ENCODE measurements at regions not wholly inside any gene's neighbourhood (a gene's known extent, or its start where the extent isn't known, plus 50 kb on each side); places are given as distances from the start of the nearest gene placed in this dataset.

DNA sequence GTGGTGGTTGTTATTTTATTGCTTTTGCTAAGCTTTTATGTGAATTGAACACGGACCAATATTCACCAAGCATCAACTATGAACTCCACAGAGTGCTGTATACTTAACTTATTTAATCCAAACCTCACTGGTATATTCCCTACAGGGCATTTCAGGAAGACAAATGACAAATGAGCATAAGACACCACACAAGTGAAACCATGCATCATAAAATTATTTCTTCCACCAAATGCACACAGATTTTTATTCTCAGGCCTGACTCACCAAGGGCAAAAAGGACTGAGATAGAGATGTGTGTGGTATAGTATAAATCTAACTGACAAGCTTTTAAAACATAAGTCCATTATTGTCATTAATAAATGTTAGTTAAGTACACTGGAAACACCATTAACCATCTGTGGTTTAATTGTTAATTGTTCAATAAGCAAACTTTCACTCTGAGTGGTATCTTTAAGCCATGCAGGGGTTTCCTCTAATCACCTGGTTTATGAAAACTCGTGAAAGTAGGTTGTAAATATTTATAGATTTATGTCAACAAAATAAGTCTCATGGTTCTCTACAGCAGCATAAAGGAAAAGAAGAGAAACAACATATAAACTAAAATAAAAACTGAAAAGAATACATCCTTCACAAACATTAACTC, 77.6 kb upstream of the CRIM1 start:
- Histone ChIP-seq H3K36me3 (ENCODE audit: control insufficient read depth in 2 of 2, insufficient read depth in 1 of 2, low read length in 2 of 2) (no peaks in the 10 kb centered on the region), H3K9me3 (ENCODE audit: control insufficient read depth, insufficient read depth, low read depth, low read length) (no peaks in the 10 kb centered on the region), H3K4me3 (ENCODE audit: low read depth, low read length) (no peak overlapping the region), H3K4me1 (ENCODE audit: control insufficient read depth, insufficient read depth, low read length) (no peaks in the 10 kb centered on the region), H3K27ac (ENCODE audit: extremely low read depth, low read depth, low read length) (no peak overlapping the region)
- CTCF ChIA-PET: no interaction called here
- POLR2A ChIA-PET: no interaction called here
- TF ChIP-seq KLF1 (tag by site-specific recombination; IDR thresholded peaks at IDR 0.05) (no peak), ZSCAN30 (tag by site-specific recombination; IDR thresholded peaks at IDR 0.05) (no peak), OVOL3 (tag by site-specific recombination; IDR thresholded peaks at IDR 0.05) (no peak), ZNF677 (tag by site-specific recombination; IDR thresholded peaks at IDR 0.05) (no peak), ZSCAN23 (tag by site-specific recombination; IDR thresholded peaks at IDR 0.05) (no peak), ZNF114 (tag by site-specific recombination; IDR thresholded peaks at IDR 0.05) (no peak), GLIS1 (tag by site-specific recombination; IDR thresholded peaks at IDR 0.05) (no peak), ZNF560 (tag by site-specific recombination; IDR thresholded peaks at IDR 0.05; ENCODE audit: borderline replicate concordance) (no peak), ZNF837 (tag by site-specific recombination; IDR thresholded peaks at IDR 0.05) (no peak)
- TF ChIP-seq, protein P1, sequence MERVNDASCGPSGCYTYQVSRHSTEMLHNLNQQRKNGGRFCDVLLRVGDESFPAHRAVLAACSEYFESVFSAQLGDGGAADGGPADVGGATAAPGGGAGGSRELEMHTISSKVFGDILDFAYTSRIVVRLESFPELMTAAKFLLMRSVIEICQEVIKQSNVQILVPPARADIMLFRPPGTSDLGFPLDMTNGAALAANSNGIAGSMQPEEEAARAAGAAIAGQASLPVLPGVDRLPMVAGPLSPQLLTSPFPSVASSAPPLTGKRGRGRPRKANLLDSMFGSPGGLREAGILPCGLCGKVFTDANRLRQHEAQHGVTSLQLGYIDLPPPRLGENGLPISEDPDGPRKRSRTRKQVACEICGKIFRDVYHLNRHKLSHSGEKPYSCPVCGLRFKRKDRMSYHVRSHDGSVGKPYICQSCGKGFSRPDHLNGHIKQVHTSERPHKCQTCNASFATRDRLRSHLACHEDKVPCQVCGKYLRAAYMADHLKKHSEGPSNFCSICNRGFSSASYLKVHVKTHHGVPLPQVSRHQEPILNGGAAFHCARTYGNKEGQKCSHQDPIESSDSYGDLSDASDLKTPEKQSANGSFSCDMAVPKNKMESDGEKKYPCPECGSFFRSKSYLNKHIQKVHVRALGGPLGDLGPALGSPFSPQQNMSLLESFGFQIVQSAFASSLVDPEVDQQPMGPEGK (tag by site-specific recombination; IDR thresholded peaks at IDR 0.05): no peak
- TF ChIP-seq, protein P2, sequence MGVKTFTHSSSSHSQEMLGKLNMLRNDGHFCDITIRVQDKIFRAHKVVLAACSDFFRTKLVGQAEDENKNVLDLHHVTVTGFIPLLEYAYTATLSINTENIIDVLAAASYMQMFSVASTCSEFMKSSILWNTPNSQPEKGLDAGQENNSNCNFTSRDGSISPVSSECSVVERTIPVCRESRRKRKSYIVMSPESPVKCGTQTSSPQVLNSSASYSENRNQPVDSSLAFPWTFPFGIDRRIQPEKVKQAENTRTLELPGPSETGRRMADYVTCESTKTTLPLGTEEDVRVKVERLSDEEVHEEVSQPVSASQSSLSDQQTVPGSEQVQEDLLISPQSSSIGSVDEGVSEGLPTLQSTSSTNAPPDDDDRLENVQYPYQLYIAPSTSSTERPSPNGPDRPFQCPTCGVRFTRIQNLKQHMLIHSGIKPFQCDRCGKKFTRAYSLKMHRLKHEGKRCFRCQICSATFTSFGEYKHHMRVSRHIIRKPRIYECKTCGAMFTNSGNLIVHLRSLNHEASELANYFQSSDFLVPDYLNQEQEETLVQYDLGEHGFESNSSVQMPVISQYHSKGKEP (tag by site-specific recombination; IDR thresholded peaks at IDR 0.05): no peak
- TF ChIP-seq, protein P3, sequence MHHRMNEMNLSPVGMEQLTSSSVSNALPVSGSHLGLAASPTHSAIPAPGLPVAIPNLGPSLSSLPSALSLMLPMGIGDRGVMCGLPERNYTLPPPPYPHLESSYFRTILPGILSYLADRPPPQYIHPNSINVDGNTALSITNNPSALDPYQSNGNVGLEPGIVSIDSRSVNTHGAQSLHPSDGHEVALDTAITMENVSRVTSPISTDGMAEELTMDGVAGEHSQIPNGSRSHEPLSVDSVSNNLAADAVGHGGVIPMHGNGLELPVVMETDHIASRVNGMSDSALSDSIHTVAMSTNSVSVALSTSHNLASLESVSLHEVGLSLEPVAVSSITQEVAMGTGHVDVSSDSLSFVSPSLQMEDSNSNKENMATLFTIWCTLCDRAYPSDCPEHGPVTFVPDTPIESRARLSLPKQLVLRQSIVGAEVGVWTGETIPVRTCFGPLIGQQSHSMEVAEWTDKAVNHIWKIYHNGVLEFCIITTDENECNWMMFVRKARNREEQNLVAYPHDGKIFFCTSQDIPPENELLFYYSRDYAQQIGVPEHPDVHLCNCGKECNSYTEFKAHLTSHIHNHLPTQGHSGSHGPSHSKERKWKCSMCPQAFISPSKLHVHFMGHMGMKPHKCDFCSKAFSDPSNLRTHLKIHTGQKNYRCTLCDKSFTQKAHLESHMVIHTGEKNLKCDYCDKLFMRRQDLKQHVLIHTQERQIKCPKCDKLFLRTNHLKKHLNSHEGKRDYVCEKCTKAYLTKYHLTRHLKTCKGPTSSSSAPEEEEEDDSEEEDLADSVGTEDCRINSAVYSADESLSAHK (tag by site-specific recombination; IDR thresholded peaks at IDR 0.05): no peak
- TF ChIP-seq, protein P4, sequence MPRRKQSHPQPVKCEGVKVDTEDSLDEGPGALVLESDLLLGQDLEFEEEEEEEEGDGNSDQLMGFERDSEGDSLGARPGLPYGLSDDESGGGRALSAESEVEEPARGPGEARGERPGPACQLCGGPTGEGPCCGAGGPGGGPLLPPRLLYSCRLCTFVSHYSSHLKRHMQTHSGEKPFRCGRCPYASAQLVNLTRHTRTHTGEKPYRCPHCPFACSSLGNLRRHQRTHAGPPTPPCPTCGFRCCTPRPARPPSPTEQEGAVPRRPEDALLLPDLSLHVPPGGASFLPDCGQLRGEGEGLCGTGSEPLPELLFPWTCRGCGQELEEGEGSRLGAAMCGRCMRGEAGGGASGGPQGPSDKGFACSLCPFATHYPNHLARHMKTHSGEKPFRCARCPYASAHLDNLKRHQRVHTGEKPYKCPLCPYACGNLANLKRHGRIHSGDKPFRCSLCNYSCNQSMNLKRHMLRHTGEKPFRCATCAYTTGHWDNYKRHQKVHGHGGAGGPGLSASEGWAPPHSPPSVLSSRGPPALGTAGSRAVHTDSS (tag by site-specific recombination; IDR thresholded peaks at IDR 0.05): no peak
- TF ChIP-seq, protein P5, sequence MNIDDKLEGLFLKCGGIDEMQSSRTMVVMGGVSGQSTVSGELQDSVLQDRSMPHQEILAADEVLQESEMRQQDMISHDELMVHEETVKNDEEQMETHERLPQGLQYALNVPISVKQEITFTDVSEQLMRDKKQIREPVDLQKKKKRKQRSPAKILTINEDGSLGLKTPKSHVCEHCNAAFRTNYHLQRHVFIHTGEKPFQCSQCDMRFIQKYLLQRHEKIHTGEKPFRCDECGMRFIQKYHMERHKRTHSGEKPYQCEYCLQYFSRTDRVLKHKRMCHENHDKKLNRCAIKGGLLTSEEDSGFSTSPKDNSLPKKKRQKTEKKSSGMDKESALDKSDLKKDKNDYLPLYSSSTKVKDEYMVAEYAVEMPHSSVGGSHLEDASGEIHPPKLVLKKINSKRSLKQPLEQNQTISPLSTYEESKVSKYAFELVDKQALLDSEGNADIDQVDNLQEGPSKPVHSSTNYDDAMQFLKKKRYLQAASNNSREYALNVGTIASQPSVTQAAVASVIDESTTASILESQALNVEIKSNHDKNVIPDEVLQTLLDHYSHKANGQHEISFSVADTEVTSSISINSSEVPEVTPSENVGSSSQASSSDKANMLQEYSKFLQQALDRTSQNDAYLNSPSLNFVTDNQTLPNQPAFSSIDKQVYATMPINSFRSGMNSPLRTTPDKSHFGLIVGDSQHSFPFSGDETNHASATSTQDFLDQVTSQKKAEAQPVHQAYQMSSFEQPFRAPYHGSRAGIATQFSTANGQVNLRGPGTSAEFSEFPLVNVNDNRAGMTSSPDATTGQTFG (tag by site-specific recombination; IDR thresholded peaks at IDR 0.05; ENCODE audit: borderline replicate concordance): no peak

All from HEK293 (cell line).